ENCODE measurements at regions not wholly inside any gene's neighbourhood (a gene's known extent, or its start where the extent isn't known, plus 50 kb on each side); places are given as distances from the start of the nearest gene placed in this dataset.

DNA sequence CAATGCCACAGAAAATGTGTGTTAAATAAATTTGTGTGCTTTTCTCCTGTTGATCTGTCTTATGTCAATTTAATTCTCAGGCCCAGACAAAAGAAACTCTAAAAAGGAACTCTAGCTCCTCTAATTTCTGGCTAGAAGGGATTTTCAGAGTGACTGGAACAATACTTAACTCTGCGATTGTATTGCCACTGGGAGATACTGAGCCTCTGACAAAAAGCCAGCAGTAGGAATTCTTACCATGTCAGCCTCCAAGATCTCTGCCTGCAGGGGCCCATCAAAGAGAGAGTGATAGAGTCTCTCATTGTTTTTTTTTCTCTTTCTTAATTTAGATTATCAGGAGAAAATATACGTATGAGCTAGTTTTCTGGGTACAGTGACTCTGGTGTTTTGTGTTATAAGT is 1165.7 kb downstream of the BRINP3 start:
- no peaks in the 10 kb centered on the region for H3K27me3 ChIP-seq (ENCODE audit: insufficient read depth, low read depth, low read length)
- H3K9me3 ChIP-seq (ENCODE audit: low read length), result no peaks in the 10 kb centered on the region
- H4K20me1 ChIP-seq (ENCODE audit: insufficient read depth), result no peaks in the 10 kb centered on the region
- no peaks in the 10 kb centered on the region for H3K79me2 ChIP-seq (replicated peaks; ENCODE audit: insufficient read depth, low read length)
- no peak overlapping the region for H3K9ac ChIP-seq (ENCODE audit: low read length)
- no peaks in the 10 kb centered on the region for H3F3A ChIP-seq (ENCODE audit: insufficient read depth, low read length, poor library complexity, severe bottlenecking)
- no peaks in the 10 kb centered on the region for H3K9me2 ChIP-seq (ENCODE audit: insufficient read depth, low read length)
- TF ChIP-seq, protein P1, sequence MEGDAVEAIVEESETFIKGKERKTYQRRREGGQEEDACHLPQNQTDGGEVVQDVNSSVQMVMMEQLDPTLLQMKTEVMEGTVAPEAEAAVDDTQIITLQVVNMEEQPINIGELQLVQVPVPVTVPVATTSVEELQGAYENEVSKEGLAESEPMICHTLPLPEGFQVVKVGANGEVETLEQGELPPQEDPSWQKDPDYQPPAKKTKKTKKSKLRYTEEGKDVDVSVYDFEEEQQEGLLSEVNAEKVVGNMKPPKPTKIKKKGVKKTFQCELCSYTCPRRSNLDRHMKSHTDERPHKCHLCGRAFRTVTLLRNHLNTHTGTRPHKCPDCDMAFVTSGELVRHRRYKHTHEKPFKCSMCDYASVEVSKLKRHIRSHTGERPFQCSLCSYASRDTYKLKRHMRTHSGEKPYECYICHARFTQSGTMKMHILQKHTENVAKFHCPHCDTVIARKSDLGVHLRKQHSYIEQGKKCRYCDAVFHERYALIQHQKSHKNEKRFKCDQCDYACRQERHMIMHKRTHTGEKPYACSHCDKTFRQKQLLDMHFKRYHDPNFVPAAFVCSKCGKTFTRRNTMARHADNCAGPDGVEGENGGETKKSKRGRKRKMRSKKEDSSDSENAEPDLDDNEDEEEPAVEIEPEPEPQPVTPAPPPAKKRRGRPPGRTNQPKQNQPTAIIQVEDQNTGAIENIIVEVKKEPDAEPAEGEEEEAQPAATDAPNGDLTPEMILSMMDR (IDR thresholded peaks at IDR 0.05; ENCODE audit: poor library complexity, severe bottlenecking), result no peak
- no peak for TF ChIP-seq EP300 (conservative IDR thresholded peaks at IDR 0.05; ENCODE audit: poor library complexity, severe bottlenecking)
- TF ChIP-seq RAD21 (conservative IDR thresholded peaks at IDR 0.05), result no peak
- no peak for TF ChIP-seq MXI1 (conservative IDR thresholded peaks at IDR 0.05; ENCODE audit: poor library complexity, severe bottlenecking)
- no peak overlapping the region for H3K4me3 ChIP-seq (ENCODE audit: low read length)
- no peak overlapping the region for H2AFZ ChIP-seq (ENCODE audit: low read depth, low read length)
- no peaks in the 10 kb centered on the region for H3K36me3 ChIP-seq (ENCODE audit: insufficient read depth, low read length)
- no peak overlapping the region for H3K4me2 ChIP-seq (ENCODE audit: low read length)
- no peak overlapping the region for H3K27ac ChIP-seq (ENCODE audit: low read length)

DNA sequence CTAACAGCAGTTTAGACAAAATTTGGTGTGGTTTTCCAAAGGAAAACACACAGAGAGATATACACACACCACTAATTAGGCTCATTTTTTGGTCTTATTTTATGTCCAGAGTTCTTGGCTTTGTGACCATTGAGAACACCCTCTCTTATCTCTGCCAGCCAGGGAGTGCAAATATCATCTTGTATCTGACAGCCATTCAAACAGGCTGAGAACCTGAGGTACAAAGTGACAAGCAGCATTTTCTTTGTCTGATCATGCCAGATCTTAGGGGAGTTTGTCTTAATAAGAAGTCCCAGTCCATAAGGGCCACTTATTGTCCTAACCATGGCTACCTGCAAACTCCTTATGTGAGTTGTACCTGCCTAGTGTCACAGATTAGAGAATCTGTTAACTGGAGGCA is 1165.2 kb downstream of the BRINP3 start:
- Histone ChIP-seq H3K36me3 (ENCODE audit: insufficient read depth, low read length) (no peaks in the 10 kb centered on the region), H3K4me3 (ENCODE audit: low read length) (no peak overlapping the region), H3K79me2 (replicated peaks; ENCODE audit: insufficient read depth, low read length) (no peaks in the 10 kb centered on the region), H3F3A (ENCODE audit: insufficient read depth, low read length, poor library complexity, severe bottlenecking) (no peaks in the 10 kb centered on the region), H3K4me2 (ENCODE audit: low read length) (no peak overlapping the region), H4K20me1 (ENCODE audit: insufficient read depth) (no peaks in the 10 kb centered on the region), H3K27me3 (ENCODE audit: insufficient read depth, low read depth, low read length) (no peaks in the 10 kb centered on the region), H2AFZ (ENCODE audit: low read depth, low read length) (no peak overlapping the region), H3K9me3 (ENCODE audit: low read length) (no peaks in the 10 kb centered on the region), H3K27ac (ENCODE audit: low read length) (no peak overlapping the region), H3K9me2 (ENCODE audit: insufficient read depth, low read length) (no peaks in the 10 kb centered on the region), H3K9ac (ENCODE audit: low read length) (no peak overlapping the region)
- TF ChIP-seq, protein P2, sequence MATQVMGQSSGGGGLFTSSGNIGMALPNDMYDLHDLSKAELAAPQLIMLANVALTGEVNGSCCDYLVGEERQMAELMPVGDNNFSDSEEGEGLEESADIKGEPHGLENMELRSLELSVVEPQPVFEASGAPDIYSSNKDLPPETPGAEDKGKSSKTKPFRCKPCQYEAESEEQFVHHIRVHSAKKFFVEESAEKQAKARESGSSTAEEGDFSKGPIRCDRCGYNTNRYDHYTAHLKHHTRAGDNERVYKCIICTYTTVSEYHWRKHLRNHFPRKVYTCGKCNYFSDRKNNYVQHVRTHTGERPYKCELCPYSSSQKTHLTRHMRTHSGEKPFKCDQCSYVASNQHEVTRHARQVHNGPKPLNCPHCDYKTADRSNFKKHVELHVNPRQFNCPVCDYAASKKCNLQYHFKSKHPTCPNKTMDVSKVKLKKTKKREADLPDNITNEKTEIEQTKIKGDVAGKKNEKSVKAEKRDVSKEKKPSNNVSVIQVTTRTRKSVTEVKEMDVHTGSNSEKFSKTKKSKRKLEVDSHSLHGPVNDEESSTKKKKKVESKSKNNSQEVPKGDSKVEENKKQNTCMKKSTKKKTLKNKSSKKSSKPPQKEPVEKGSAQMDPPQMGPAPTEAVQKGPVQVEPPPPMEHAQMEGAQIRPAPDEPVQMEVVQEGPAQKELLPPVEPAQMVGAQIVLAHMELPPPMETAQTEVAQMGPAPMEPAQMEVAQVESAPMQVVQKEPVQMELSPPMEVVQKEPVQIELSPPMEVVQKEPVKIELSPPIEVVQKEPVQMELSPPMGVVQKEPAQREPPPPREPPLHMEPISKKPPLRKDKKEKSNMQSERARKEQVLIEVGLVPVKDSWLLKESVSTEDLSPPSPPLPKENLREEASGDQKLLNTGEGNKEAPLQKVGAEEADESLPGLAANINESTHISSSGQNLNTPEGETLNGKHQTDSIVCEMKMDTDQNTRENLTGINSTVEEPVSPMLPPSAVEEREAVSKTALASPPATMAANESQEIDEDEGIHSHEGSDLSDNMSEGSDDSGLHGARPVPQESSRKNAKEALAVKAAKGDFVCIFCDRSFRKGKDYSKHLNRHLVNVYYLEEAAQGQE (IDR thresholded peaks at IDR 0.05; ENCODE audit: borderline replicate concordance), result no peak
- TF ChIP-seq EZH2 (IDR thresholded peaks at IDR 0.05; ENCODE audit: borderline replicate concordance, insufficient read depth, low read length, poor library complexity, severe bottlenecking) (no peak), RAD21 (conservative IDR thresholded peaks at IDR 0.05) (no peak), EP300 (conservative IDR thresholded peaks at IDR 0.05; ENCODE audit: poor library complexity, severe bottlenecking) (no peak), SMC3 (conservative IDR thresholded peaks at IDR 0.05; ENCODE audit: poor library complexity) (no peak), MXI1 (conservative IDR thresholded peaks at IDR 0.05; ENCODE audit: poor library complexity, severe bottlenecking) (no peak), POLR2AphosphoS5 (IDR thresholded peaks at IDR 0.05) (no peak), TAF1 (IDR thresholded peaks at IDR 0.05; ENCODE audit: low read depth) (no peak)
- TF ChIP-seq, protein P1 (IDR thresholded peaks at IDR 0.05; ENCODE audit: poor library complexity, severe bottlenecking), result no peak
